ENCODE measurements at regions not wholly inside any gene's neighbourhood (a gene's known extent, or its start where the extent isn't known, plus 50 kb on each side); places are given as distances from the start of the nearest gene placed in this dataset.

GRCh38 chr9:87447547-87448432 is 49.9 kb upstream of the DAPK1 start:
- Histone ChIP-seq H3K27ac (ENCODE audit: low read length) (no peak overlapping the region), H3K79me2 (ENCODE audit: low read length) (no peaks in the 10 kb centered on the region), H3K9me2 (replicated peaks; ENCODE audit: low read length) (no peaks in the 10 kb centered on the region), H3K4me1 (ENCODE audit: insufficient read depth, low read length) (no peaks in the 10 kb centered on the region), H3K9ac (ENCODE audit: low read length) (no peak overlapping the region), H3K9me3 (ENCODE audit: low read length) (no peaks in the 10 kb centered on the region), H3K27me3 (ENCODE audit: low read length) (no peaks in the 10 kb centered on the region), H3K4me3 (ENCODE audit: low read length) (no peak overlapping the region), H3K4me2 (ENCODE audit: low read length) (no peak overlapping the region), H3K36me3 (ENCODE audit: low read depth, low read length) (no peaks in the 10 kb centered on the region), H2AFZ (ENCODE audit: low read length) (no peak overlapping the region), H3F3A (ENCODE audit: low read length, unreplicated experiment) (no peaks in the 10 kb centered on the region), H4K20me1 (ENCODE audit: low read length) (no peaks in the 10 kb centered on the region)
- ATAC-seq, result no peak
- no TSS peak for BruUV-seq (replicated peaks)
- TF ChIP-seq EZH2phosphoT487 (IDR thresholded peaks at IDR 0.05; ENCODE audit: borderline replicate concordance, low read length) (no peak), CTCF (conservative IDR thresholded peaks at IDR 0.05; ENCODE audit: low read depth, low read length) (no peak), EZH2 (IDR thresholded peaks at IDR 0.05; ENCODE audit: low read length, unreplicated experiment) (no peak)
- ChIA-PET POLR2A (ENCODE audit: unreplicated experiment) (no interaction called here), CTCF (no interaction called here)
- DNase-seq, result no peak
- intact Hi-C loops (cut with micrococcal nuclease), result no loop called here

All from PC-3 (cell line).